ENCODE measurements at regions not wholly inside any gene's neighbourhood (a gene's known extent, or its start where the extent isn't known, plus 50 kb on each side); places are given as distances from the start of the nearest gene placed in this dataset.

DNA sequence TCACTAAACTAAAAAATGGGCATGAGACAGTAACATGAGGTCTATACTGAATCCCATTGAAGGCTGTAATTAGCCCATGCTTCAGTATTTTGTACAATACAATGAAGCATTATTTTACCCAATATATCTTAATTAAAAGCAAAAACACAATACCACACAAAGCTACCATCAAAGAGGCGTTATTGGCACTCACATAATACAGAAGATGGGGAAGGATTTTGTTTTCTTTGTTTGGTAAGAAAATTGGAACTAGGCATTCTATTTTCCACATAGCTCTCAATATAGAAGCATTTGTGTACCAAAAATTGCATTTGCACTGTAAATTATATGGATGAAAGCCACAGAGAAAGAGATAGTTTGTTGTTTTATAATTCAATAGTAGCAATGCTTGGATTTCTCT lies 761.0 kb downstream of the EFNA5 start:
- Mint-ChIP-seq H3K9me3 (no peaks in the 10 kb centered on the region), H3K4me3 (no peak overlapping the region), H3K27me3 (ENCODE audit: insufficient read depth) (no peaks in the 10 kb centered on the region), H3K4me1 (no peaks in the 10 kb centered on the region), H3K27ac (no peak overlapping the region), H3K36me3 (ENCODE audit: low read depth) (no peaks in the 10 kb centered on the region)
- H3K27me3 ChIP-seq (ENCODE audit: control insufficient read depth, insufficient read depth, low read length, poor library complexity, severe bottlenecking), result no peaks in the 10 kb centered on the region
- H3K36me3 ChIP-seq (ENCODE audit: control insufficient read depth, insufficient read depth, low read length), result no peaks in the 10 kb centered on the region
- H3K27ac ChIP-seq (ENCODE audit: low read depth, low read length), result no peak overlapping the region
- TF ChIP-seq, protein P1, sequence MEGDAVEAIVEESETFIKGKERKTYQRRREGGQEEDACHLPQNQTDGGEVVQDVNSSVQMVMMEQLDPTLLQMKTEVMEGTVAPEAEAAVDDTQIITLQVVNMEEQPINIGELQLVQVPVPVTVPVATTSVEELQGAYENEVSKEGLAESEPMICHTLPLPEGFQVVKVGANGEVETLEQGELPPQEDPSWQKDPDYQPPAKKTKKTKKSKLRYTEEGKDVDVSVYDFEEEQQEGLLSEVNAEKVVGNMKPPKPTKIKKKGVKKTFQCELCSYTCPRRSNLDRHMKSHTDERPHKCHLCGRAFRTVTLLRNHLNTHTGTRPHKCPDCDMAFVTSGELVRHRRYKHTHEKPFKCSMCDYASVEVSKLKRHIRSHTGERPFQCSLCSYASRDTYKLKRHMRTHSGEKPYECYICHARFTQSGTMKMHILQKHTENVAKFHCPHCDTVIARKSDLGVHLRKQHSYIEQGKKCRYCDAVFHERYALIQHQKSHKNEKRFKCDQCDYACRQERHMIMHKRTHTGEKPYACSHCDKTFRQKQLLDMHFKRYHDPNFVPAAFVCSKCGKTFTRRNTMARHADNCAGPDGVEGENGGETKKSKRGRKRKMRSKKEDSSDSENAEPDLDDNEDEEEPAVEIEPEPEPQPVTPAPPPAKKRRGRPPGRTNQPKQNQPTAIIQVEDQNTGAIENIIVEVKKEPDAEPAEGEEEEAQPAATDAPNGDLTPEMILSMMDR (conservative IDR thresholded peaks at IDR 0.05), result no peak
- H3K9ac ChIP-seq (ENCODE audit: extremely low read depth, low read length, poor library complexity, severe bottlenecking), result no peak overlapping the region
- H3K4me1 ChIP-seq (ENCODE audit: control insufficient read depth, insufficient read depth, low read length), result no peaks in the 10 kb centered on the region
- no peak overlapping the region for H3K4me3 ChIP-seq (ENCODE audit: low read length)
- no peak for DNase-seq
- H3K9me3 ChIP-seq (ENCODE audit: control insufficient read depth, low read length), result no peaks in the 10 kb centered on the region
- WGBS, 2 experiments (ENCODE audit: insufficient coverage in 1 of 2, insufficient read length in 1 of 2), result 100% methylated on average over 1 of the region's 1 CpG; no CpG with 5 or more reads in 1 of the 2 experiments

DNA sequence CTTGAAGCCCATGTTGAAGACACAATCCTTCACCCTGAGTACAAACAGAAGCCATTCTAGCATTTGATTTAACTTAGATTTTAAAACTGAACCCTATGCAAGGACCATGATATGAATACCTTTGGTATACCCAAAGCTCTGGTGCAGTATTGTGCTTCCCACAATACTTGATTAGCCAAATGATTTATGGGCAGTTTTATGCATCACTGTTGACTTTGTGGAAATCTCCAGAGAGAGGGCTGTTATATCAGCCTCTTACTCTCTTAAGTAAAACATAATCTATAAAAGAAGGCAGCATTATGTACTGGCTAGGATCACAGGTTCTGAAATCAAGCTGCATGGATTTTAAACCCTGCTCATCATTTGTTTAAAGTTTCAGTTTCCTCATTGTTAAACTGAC lies 762.8 kb downstream of the EFNA5 start:
- H3K36me3 Mint-ChIP-seq (ENCODE audit: low read depth), result no peaks in the 10 kb centered on the region
- DNase-seq, result no peak
- Histone ChIP-seq H3K27ac (ENCODE audit: low read depth, low read length) (no peak overlapping the region), H3K4me1 (ENCODE audit: control insufficient read depth, insufficient read depth, low read length) (no peaks in the 10 kb centered on the region), H3K9ac (ENCODE audit: extremely low read depth, low read length, poor library complexity, severe bottlenecking) (no peak overlapping the region), H3K36me3 (ENCODE audit: control insufficient read depth, insufficient read depth, low read length) (no peaks in the 10 kb centered on the region), H3K9me3 (ENCODE audit: control insufficient read depth, low read length) (no peaks in the 10 kb centered on the region), H3K27me3 (ENCODE audit: control insufficient read depth, insufficient read depth, low read length, poor library complexity, severe bottlenecking) (no peaks in the 10 kb centered on the region), H3K4me3 (ENCODE audit: low read length) (no peak overlapping the region)
- no peak overlapping the region for H3K27ac Mint-ChIP-seq
- TF ChIP-seq, protein P1 (conservative IDR thresholded peaks at IDR 0.05), result no peak
- no peak overlapping the region for H3K4me3 Mint-ChIP-seq
- H3K9me3 Mint-ChIP-seq, result no peaks in the 10 kb centered on the region
- H3K4me1 Mint-ChIP-seq, result no peaks in the 10 kb centered on the region
- H3K27me3 Mint-ChIP-seq (ENCODE audit: insufficient read depth), result no peaks in the 10 kb centered on the region

DNA sequence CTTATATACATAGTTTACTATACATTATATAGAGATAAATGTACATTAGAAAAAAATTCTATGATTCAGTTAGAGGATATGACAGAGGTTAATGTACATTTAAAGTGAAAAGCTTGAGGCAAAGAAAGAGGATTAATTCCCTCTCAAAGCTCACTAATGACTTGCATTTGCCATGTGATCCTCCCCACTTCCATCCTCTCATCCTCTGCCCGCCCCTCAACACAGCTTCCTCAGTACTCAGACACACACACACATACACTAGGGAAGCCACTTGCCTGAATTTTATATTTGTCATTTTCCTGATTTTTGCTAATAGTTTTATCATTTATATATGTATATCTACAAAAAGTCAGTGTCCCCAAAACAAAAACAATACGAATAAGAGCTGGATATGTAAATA lies 764.5 kb downstream of the EFNA5 start:
- no peaks in the 10 kb centered on the region for H3K27me3 Mint-ChIP-seq (ENCODE audit: insufficient read depth)
- H3K4me3 Mint-ChIP-seq, result no peak overlapping the region
- no peaks in the 10 kb centered on the region for H3K36me3 Mint-ChIP-seq (ENCODE audit: low read depth)
- H3K4me1 Mint-ChIP-seq, result no peaks in the 10 kb centered on the region
- no peaks in the 10 kb centered on the region for H3K9me3 ChIP-seq (ENCODE audit: control insufficient read depth, low read length)
- H3K36me3 ChIP-seq (ENCODE audit: control insufficient read depth, insufficient read depth, low read length), result no peaks in the 10 kb centered on the region
- TF ChIP-seq, protein P1 (conservative IDR thresholded peaks at IDR 0.05), result no peak
- H3K4me1 ChIP-seq (ENCODE audit: control insufficient read depth, insufficient read depth, low read length), result no peaks in the 10 kb centered on the region
- H3K27ac Mint-ChIP-seq, result no peak overlapping the region
- no peak for DNase-seq
- H3K4me3 ChIP-seq (ENCODE audit: low read length), result no peak overlapping the region
- H3K27ac ChIP-seq (ENCODE audit: low read depth, low read length), result no peak overlapping the region
- H3K9me3 Mint-ChIP-seq, result peaks cover 1% of the 10 kb centered on the region
- H3K27me3 ChIP-seq (ENCODE audit: control insufficient read depth, insufficient read depth, low read length, poor library complexity, severe bottlenecking), result no peaks in the 10 kb centered on the region
- WGBS, 2 experiments (ENCODE audit: insufficient coverage in 1 of 2, insufficient read length in 1 of 2), result 89 to 100% methylated on average over 1 to 2 of the region's 2 CpGs
- no peak overlapping the region for H3K9ac ChIP-seq (ENCODE audit: extremely low read depth, low read length, poor library complexity, severe bottlenecking)

Measured in endodermal cell (in vitro differentiated cells).